HFFc6 (cell line): ENCODE measurements at regions not wholly inside any gene's neighbourhood (a gene's known extent, or its start where the extent isn't known, plus 50 kb on each side); places are given as distances from the start of the nearest gene placed in this dataset.
A peak's percentile ranks its signal among the peaks of the same experiment; 100 is the strongest.
"Not testable (repeated sequence)": the region's sequence is repeated elsewhere in the genome, so short reads cannot be mapped to it uniquely, and the experiment has no call there.

Experiments used
- DNase-seq: peaks from one replicate; pipeline ENCODE4 v3.0.0-alpha.2; 2018
- H3K27ac Mint-ChIP-seq: 2 replicates; pipeline ENCODE4 v1.8.0; 2020; ENCODE audit warnings: mild to moderate bottlenecking, mixed read lengths
- H3K27me3 Mint-ChIP-seq: 2 replicates; pipeline ENCODE4 v1.8.0; 2021; ENCODE audit warnings: mild to moderate bottlenecking, moderate library complexity, mixed read lengths; ENCODE audit not compliant: insufficient read depth
- H3K36me3 Mint-ChIP-seq: 2 replicates; pipeline ENCODE4 v1.8.0; 2021; ENCODE audit warnings: low read depth, mixed read lengths
- H3K4me1 Mint-ChIP-seq: 2 replicates; pipeline ENCODE4 v1.8.0; 2020; ENCODE audit warnings: low read depth, mixed read lengths
- H3K4me3 Mint-ChIP-seq: 2 replicates; pipeline ENCODE4 v1.8.0; 2020; ENCODE audit warnings: mild to moderate bottlenecking, moderate library complexity, mixed read lengths
- H3K9me3 Mint-ChIP-seq: 2 replicates; pipeline ENCODE4 v1.8.0; 2020; ENCODE audit warnings: mild to moderate bottlenecking, mixed read lengths
- TF ChIP-seq, protein P1 (sequence below): fragments of 200-600 bp; sonication (generic); IDR thresholded peaks from 2 replicates; pipeline ENCODE4 v1.5.0; 2021; ENCODE audit warnings: antibody characterized with exemption, mild to moderate bottlenecking

DNA sequence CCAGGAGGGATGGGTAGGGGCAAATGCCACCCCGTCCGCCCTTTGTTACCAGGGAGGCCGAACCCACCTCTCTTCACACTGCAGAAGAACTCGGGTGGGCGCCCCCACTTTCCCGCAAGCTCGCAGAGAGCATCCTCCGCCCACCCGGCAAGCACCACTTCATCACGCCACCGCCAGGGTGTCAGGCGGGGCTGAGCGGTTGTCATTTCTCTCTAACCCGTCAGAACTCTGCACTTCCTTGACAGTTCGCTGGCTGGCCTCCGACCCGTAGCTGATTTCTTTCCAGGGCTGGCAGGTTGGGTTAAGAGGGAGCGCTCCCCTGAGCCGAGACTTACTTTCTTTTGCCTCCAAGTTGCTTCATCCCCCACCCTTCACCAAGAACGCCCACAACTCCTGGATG lies 130.7 kb downstream of the CRLF3 start:
- TF ChIP-seq, protein P1, sequence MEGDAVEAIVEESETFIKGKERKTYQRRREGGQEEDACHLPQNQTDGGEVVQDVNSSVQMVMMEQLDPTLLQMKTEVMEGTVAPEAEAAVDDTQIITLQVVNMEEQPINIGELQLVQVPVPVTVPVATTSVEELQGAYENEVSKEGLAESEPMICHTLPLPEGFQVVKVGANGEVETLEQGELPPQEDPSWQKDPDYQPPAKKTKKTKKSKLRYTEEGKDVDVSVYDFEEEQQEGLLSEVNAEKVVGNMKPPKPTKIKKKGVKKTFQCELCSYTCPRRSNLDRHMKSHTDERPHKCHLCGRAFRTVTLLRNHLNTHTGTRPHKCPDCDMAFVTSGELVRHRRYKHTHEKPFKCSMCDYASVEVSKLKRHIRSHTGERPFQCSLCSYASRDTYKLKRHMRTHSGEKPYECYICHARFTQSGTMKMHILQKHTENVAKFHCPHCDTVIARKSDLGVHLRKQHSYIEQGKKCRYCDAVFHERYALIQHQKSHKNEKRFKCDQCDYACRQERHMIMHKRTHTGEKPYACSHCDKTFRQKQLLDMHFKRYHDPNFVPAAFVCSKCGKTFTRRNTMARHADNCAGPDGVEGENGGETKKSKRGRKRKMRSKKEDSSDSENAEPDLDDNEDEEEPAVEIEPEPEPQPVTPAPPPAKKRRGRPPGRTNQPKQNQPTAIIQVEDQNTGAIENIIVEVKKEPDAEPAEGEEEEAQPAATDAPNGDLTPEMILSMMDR = peak; percentile 58
- H3K27ac Mint-ChIP-seq, H3K36me3 Mint-ChIP-seq, H3K27me3 Mint-ChIP-seq, DNase-seq, H3K9me3 Mint-ChIP-seq: not testable (repeated sequence)
- Mint-ChIP-seq H3K4me1 (peaks cover 17% of the 10 kb centered on the region), H3K4me3 (peak overlapping the region; percentile 28; the same call in 1 of the 2 replicates)

- not testable (repeated sequence) for DNase-seq, H3K36me3 Mint-ChIP-seq, H3K27ac Mint-ChIP-seq, H3K4me3 Mint-ChIP-seq, H3K9me3 Mint-ChIP-seq
- Mint-ChIP-seq H3K27me3 (peaks cover 10% of the 10 kb centered on the region), H3K4me1 (peaks cover 21% of the 10 kb centered on the region)
These were observed 135.1 kb downstream of the CRLF3 start for GRCh38 chr17:30689266-30690000.

- not testable (repeated sequence) for H3K27ac Mint-ChIP-seq, DNase-seq, H3K27me3 Mint-ChIP-seq, H3K36me3 Mint-ChIP-seq, H3K9me3 Mint-ChIP-seq
- peaks cover 15% of the 10 kb centered on the region for H3K4me1 Mint-ChIP-seq
- peak overlapping the region; percentile 39; the same call in 1 of the 2 replicates for H3K4me3 Mint-ChIP-seq
These were observed 137.7 kb downstream of the CRLF3 start for GRCh38 chr17:30686538-30687479.

DNA sequence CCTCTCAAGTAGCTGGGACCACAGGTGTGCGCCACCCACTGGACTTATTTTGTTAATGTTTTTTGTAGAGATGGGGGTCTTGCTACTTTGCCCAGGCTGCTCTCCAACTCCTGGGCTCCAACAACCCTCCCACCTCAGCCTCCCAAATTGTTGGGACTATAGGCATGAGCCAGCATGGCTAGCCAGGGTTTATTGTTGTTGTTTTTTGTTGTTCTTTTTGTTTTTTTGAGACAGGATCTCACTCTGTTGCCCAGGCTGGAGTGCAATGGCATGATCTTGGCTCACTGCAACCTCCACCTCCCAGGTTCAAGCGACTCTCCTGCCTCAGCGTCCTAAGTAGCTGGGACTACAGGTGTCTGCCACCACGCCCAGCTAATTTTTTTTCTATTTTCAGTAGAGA lies 142.2 kb downstream of the CRLF3 start:
- H3K4me1 Mint-ChIP-seq = peaks cover 12% of the 10 kb centered on the region
- not testable (repeated sequence) for DNase-seq, H3K9me3 Mint-ChIP-seq, H3K36me3 Mint-ChIP-seq, H3K4me3 Mint-ChIP-seq, H3K27ac Mint-ChIP-seq
- peaks cover 11% of the 10 kb centered on the region; the same call in 1 of the 2 replicates for H3K27me3 Mint-ChIP-seq

GRCh38 chr17:30680681-30681080 lies 143.8 kb downstream of the CRLF3 start:
- not testable (repeated sequence) for H3K27ac Mint-ChIP-seq, H3K4me3 Mint-ChIP-seq, H3K4me1 Mint-ChIP-seq, H3K36me3 Mint-ChIP-seq, DNase-seq
- Mint-ChIP-seq H3K9me3 (peaks cover 12% of the 10 kb centered on the region), H3K27me3 (peaks cover 12% of the 10 kb centered on the region; the same call in 1 of the 2 replicates)

GRCh38 chr17:30677550-30678249 lies 146.8 kb downstream of the CRLF3 start:
- Mint-ChIP-seq H3K4me1 (no peaks in the 10 kb centered on the region), H3K9me3 (peaks cover 12% of the 10 kb centered on the region), H3K4me3 (no peak overlapping the region), H3K27ac (no peak overlapping the region), H3K36me3 (no peaks in the 10 kb centered on the region), H3K27me3 (peaks cover 9% of the 10 kb centered on the region)
- DNase-seq = no peak
- TF ChIP-seq, protein P1 = no peak

GRCh38 chr17:30675777-30676492 lies 148.6 kb downstream of the CRLF3 start:
- H3K4me3 Mint-ChIP-seq, H3K27me3 Mint-ChIP-seq, DNase-seq, H3K27ac Mint-ChIP-seq, H3K4me1 Mint-ChIP-seq, H3K36me3 Mint-ChIP-seq: not testable (repeated sequence)
- H3K9me3 Mint-ChIP-seq = peaks cover 12% of the 10 kb centered on the region

DNA sequence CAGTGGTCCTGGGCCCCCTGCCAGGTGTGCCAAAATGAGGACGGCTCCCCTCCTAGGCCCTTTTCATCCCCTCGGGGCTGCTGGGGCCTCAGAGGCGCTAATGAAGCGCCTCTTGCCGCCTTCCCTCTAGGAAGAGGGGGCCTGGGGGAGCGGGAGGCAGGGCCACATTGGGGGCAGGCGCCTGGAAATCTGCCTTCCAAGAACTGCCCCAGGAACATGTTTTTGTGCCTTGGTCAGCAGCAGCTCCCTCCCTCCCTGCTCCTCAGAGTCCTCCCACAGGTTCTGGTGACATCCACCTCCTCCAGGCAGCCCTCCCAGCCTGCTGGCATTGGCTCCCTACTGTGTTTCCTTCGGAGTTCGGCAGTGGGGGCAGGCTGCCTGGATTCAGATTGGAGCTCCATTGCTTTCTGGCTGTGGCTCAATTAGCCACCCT lies 155.3 kb downstream of the CRLF3 start:
- H3K27ac Mint-ChIP-seq, DNase-seq, H3K4me3 Mint-ChIP-seq, H3K9me3 Mint-ChIP-seq, H3K36me3 Mint-ChIP-seq, H3K27me3 Mint-ChIP-seq, H3K4me1 Mint-ChIP-seq: not testable (repeated sequence)

- H3K27me3 Mint-ChIP-seq, H3K4me3 Mint-ChIP-seq, H3K36me3 Mint-ChIP-seq, H3K9me3 Mint-ChIP-seq, H3K27ac Mint-ChIP-seq, H3K4me1 Mint-ChIP-seq, DNase-seq: not testable (repeated sequence)
These were observed 155.9 kb downstream of the CRLF3 start for GRCh38 chr17:30668360-30669181.

- not testable (repeated sequence) for H3K36me3 Mint-ChIP-seq, H3K27me3 Mint-ChIP-seq, H3K4me1 Mint-ChIP-seq, H3K9me3 Mint-ChIP-seq
- peak overlapping the region; percentile 54 for H3K4me3 Mint-ChIP-seq
- DNase-seq = peak; percentile 63
- H3K27ac Mint-ChIP-seq = peak overlapping the region; percentile 38; the same call in 1 of the 2 replicates
These were observed 156.7 kb downstream of the CRLF3 start for GRCh38 chr17:30667657-30668359.
